RWPE1 (cell line): ENCODE measurements at regions not wholly inside any gene's neighbourhood (a gene's known extent, or its start where the extent isn't known, plus 50 kb on each side); places are given as distances from the start of the nearest gene placed in this dataset.

ENCODE experiments used
- CTCF ChIA-PET: fragments of 350-600 bp; sonication (Branson Sonifier 250); formaldehyde crosslinking; extraction: SDS; loops from one replicate; lab custom pipeline; 2021; lab: Yijun Ruan, JAX
- POLR2A ChIA-PET: fragments of 400-600 bp; formaldehyde crosslinking; extraction: SDS; loops from one replicate; lab custom pipeline; 2020; ENCODE audit warnings: antibody characterized with exemption; ENCODE audit not compliant: low non-redundant PET; lab: Yijun Ruan, JAX
- DNase-seq: peaks from one replicate; pipeline ENCODE4 v3.0.0; 2012; ENCODE audit warnings: low spot score
- H3K27ac ChIP-seq: fragments of 450-650 bp; 2 replicates; pipeline ENCODE4 v1.5.1; 2017
- CTCF ChIP-seq: fragments of 450-650 bp; conservative IDR thresholded peaks from 2 replicates; pipeline ENCODE4 v1.5.1; 2017; ENCODE audit warnings: low read depth, mild to moderate bottlenecking

GRCh38 chr2:219876931-219877330 lies 249.5 kb downstream of the SLC4A3 start:
- no peak for DNase-seq
- no peak overlapping the region for H3K27ac ChIP-seq
- no peak for TF ChIP-seq CTCF
- POLR2A ChIA-PET, result no interaction called here
- CTCF ChIA-PET, result no interaction called here

GRCh38 chr2:219877728-219878127 lies 250.3 kb downstream of the SLC4A3 start:
- DNase-seq, result no peak
- TF ChIP-seq CTCF, result no peak
- CTCF ChIA-PET, result interaction anchor here (0.5 to 0.6 kb wide), 2 partner anchors 358 to 370 kb away, joined by 3 read pairs; no protein-coding TSS in a partner anchor
- POLR2A ChIA-PET, result no interaction called here
- H3K27ac ChIP-seq, result no peak overlapping the region

- ChIA-PET POLR2A (no interaction called here), CTCF (no interaction called here)
- DNase-seq, result no peak
- no peak overlapping the region for H3K27ac ChIP-seq
- no peak for TF ChIP-seq CTCF
Measured at GRCh38 chr2:219878516-219878915, 251.1 kb downstream of the SLC4A3 start.

DNA sequence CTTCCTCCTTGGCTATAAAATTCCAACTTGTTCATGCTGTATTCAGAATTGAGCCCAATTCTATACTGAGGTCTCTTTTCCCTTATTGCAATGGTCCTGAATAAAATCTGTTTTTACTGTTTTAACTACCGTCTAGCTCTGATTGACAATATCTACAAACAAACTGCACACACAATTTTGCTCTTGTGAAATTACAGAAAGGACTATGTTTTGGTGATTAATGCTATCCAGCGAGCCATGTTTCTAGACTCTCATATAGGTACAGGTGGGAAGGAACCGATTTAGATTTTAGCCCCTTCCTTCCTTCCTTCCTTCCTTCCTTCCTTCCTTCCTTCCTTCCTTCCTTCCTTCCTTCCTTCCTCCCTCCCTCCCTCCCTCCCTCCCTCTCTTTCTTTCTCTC lies 254.4 kb downstream of the SLC4A3 start:
- POLR2A ChIA-PET, result no interaction called here
- CTCF ChIA-PET, result no interaction called here

GRCh38 chr2:219886615-219887014 lies 259.2 kb downstream of the SLC4A3 start:
- CTCF ChIA-PET, result interaction anchor here (0.5 kb wide), 1 partner anchor 1013 kb away, joined by 3 read pairs; no protein-coding TSS in a partner anchor
- TF ChIP-seq CTCF, result no peak
- POLR2A ChIA-PET, result no interaction called here
- peak; percentile 33 for DNase-seq
- no peak overlapping the region for H3K27ac ChIP-seq

More for the DNA sequence above, 254.4 kb downstream of the SLC4A3 start:
- TF ChIP-seq CTCF, result no peak
- H3K27ac ChIP-seq, result no peak overlapping the region
- DNase-seq, result no peak

- POLR2A ChIA-PET, result no interaction called here
- CTCF ChIA-PET, result interaction anchor here (0.6 kb wide), 2 partner anchors 774 to 815 kb away, joined by 3 read pairs; no protein-coding TSS in a partner anchor
- TF ChIP-seq CTCF, result no peak
- H3K27ac ChIP-seq, result no peak overlapping the region
- DNase-seq, result peak; percentile 26
Measured at GRCh38 chr2:219887870-219888269, 260.4 kb downstream of the SLC4A3 start.

- DNase-seq, result no peak
- POLR2A ChIA-PET, result no interaction called here
- CTCF ChIA-PET, result interaction anchor here (0.6 kb wide), 1 partner anchor 178 kb away, joined by 3 read pairs; no protein-coding TSS in a partner anchor
- H3K27ac ChIP-seq, result no peak overlapping the region
- TF ChIP-seq CTCF, result no peak
Measured at GRCh38 chr2:219893541-219893940, 266.1 kb downstream of the SLC4A3 start.
